HepG2 (cell line): ENCODE measurements at regions not wholly inside any gene's neighbourhood (a gene's known extent, or its start where the extent isn't known, plus 50 kb on each side); places are given as distances from the start of the nearest gene placed in this dataset.

Experiments used
- ATAC-seq: fragments of 200-7000 bp; cut with Tn5 transposase; 3 replicates; pipeline ENCODE4 v1.9.1; 2020; ENCODE audit warnings: mild to moderate bottlenecking, moderate library complexity
- BruUV-seq: library from RNA; stranded (reverse); fragments of 400-500 nt; replicated peaks from 2 replicates; lab custom pipeline; 2021; lab: Mats Ljungman, UMichigan
- CTCF ChIA-PET: fragments of 300-600 bp; formaldehyde crosslinking; extraction: SDS; loops from one replicate; lab custom pipeline; 2021; ENCODE audit warnings: low total read pairs, inconsistent platforms, low intra/inter-chr PET ratio; lab: Yijun Ruan, JAX
- POLR2A ChIA-PET: fragments of 350-600 bp; sonication (Branson Sonifier 250); formaldehyde crosslinking; loops from one replicate; lab custom pipeline; 2020; ENCODE audit warnings: antibody characterized with exemption, inconsistent platforms; lab: Yijun Ruan, JAX
- DNase-seq: peaks from one replicate; pipeline ENCODE4 v3.0.0-alpha.2; 2015; ENCODE audit warnings: low spot score
- FAIRE-seq: peaks from 3 replicates; lab custom pipeline; 2011; peaks lifted over from hg19 to GRCh38; lab: Jason Lieb, UNC
- H2AFZ ChIP-seq: one replicate; pipeline ENCODE4 v1.6.1; 2011; ENCODE audit warnings: low read length, inconsistent platforms
- H3K27ac ChIP-seq: fragments of 300-600 bp; 3 replicates; pipeline ENCODE4 v1.8.0; 2011; ENCODE audit warnings: mixed run types, mild to moderate bottlenecking, mixed read lengths, low read length, inconsistent platforms; ENCODE audit not compliant: insufficient read depth; ENCODE audit errors: extremely low read length
- H3K27me3 ChIP-seq, 2 experiments: fragments of 200-600 bp in 1 of 2; 2 replicates in 1 of 2; 3 replicates in 1 of 2; pipeline versions ENCODE4 v1.6.0 to v1.8.0; 2011; ENCODE audit warnings: low read length in 2 of 2, mild to moderate bottlenecking in 2 of 2, moderate library complexity in 2 of 2, inconsistent platforms in 1 of 2; ENCODE audit not compliant: insufficient read depth in 2 of 2, control insufficient read depth in 1 of 2
- H3K36me3 ChIP-seq, 2 experiments: fragments of 200-600 bp in 1 of 2; replicated peaks in 1 of 2; 2 replicates in 1 of 2; 3 replicates in 1 of 2; pipeline versions ENCODE4 v1.5.1 to v1.8.0; 2011; ENCODE audit warnings: low read length in 2 of 2, inconsistent platforms in 1 of 2; ENCODE audit not compliant: insufficient read depth in 2 of 2, control insufficient read depth in 1 of 2
- H3K4me1 ChIP-seq: 2 replicates; pipeline ENCODE4 v1.5.1; 2012; ENCODE audit warnings: low read length, inconsistent platforms; ENCODE audit not compliant: insufficient read depth
- H3K4me2 ChIP-seq: 2 replicates; pipeline ENCODE4 v1.6.0; 2011; ENCODE audit warnings: low read depth, low read length, inconsistent platforms
- H3K4me3 ChIP-seq, 3 experiments: fragments of 200-600 bp in 1 of 3; sonication (generic), shearing (Covaris generic) in 1 of 3; replicated peaks in 1 of 3; 2 replicates each; pipeline ENCODE4 v1.5.1; 2011 to 2016; ENCODE audit warnings: low read length in 3 of 3, inconsistent platforms in 2 of 3, low read depth in 2 of 3, mild to moderate bottlenecking in 2 of 3, control low read depth in 1 of 3, mixed read lengths in 1 of 3; ENCODE audit not compliant: insufficient read depth in 1 of 3
- H3K79me2 ChIP-seq: one replicate; pipeline ENCODE4 v1.6.1; 2011; ENCODE audit warnings: low read length, inconsistent platforms; ENCODE audit not compliant: insufficient read depth
- H3K9ac ChIP-seq: 2 replicates; pipeline ENCODE4 v1.6.0; 2011; ENCODE audit warnings: mild to moderate bottlenecking, low read depth, low read length, inconsistent platforms; ENCODE audit not compliant: insufficient read depth
- H3K9me3 ChIP-seq: 2 replicates; pipeline ENCODE4 v1.5.1; 2012; ENCODE audit warnings: mild to moderate bottlenecking, low read length
- H4K20me1 ChIP-seq: 2 replicates; pipeline ENCODE4 v1.6.0; 2011; ENCODE audit warnings: inconsistent platforms, mild to moderate bottlenecking, low read length, moderate library complexity; ENCODE audit not compliant: insufficient read depth
- CENPBD1 ChIP-seq: sonication (generic); formaldehyde crosslinking; IDR thresholded peaks from 2 replicates; pipeline ENCODE4 v1.8.0; 2022; ENCODE audit warnings: missing genetic modification reagents, low read depth, mild to moderate bottlenecking, borderline replicate concordance
- CTCF ChIP-seq: sonication (generic); formaldehyde crosslinking; IDR thresholded peaks from 2 replicates; pipeline ENCODE4 v1.5.0; 2020; ENCODE audit warnings: mild to moderate bottlenecking, missing genetic modification reagents, moderate library complexity
- GABPA ChIP-seq, 2 experiments: IDR thresholded peaks; 2 replicates each; pipeline ENCODE4 v1.6.1; 2011 to 2016; ENCODE audit warnings: low read depth in 2 of 2, low read length in 1 of 2, missing biosample characterization in 1 of 2, missing genetic modification characterization in 1 of 2
- MTERF4 ChIP-seq: sonication (generic); formaldehyde crosslinking; IDR thresholded peaks from 2 replicates; pipeline ENCODE4 v1.8.0; 2023; ENCODE audit warnings: mild to moderate bottlenecking, missing genetic modification reagents
- SP4 ChIP-seq: sonication (generic); formaldehyde crosslinking; IDR thresholded peaks from 2 replicates; pipeline ENCODE4 v1.8.1; 2023; ENCODE audit warnings: mild to moderate bottlenecking, missing genetic modification reagents
- ZNF251 ChIP-seq: sonication (generic); formaldehyde crosslinking; IDR thresholded peaks from 2 replicates; pipeline ENCODE4 v1.9.0; 2021; ENCODE audit warnings: mild to moderate bottlenecking, missing genetic modification reagents
- ZNF414 ChIP-seq: sonication (generic); formaldehyde crosslinking; IDR thresholded peaks from 2 replicates; pipeline ENCODE4 v1.5.0; 2020; ENCODE audit warnings: missing genetic modification reagents
- ZNF430 ChIP-seq: sonication (generic); formaldehyde crosslinking; IDR thresholded peaks from 2 replicates; pipeline ENCODE4 v1.9.0; 2021; ENCODE audit warnings: mild to moderate bottlenecking, missing genetic modification reagents
- ZSCAN29 ChIP-seq: sonication (generic); formaldehyde crosslinking; conservative IDR thresholded peaks from 2 replicates; pipeline ENCODE4 v1.4.0; 2020; ENCODE audit warnings: mild to moderate bottlenecking, missing genetic modification reagents
- WGBS: methylation state at CpG from one replicate; pipeline ENCODE4 v1.1.6; 2017; ENCODE audit warnings: low lambda C conversion rate; 5-methylcytosine and 5-hydroxymethylcytosine counted together
- in situ Hi-C: cut with HindIII; loops from 2 replicates; pipeline ENCODE4 v1.10.0; 2017; ENCODE audit warnings: low pct_unique_long_range_greater_than_20kb; ENCODE audit not compliant: extremely low pct_ligation_motif_present
- intact Hi-C: fragments of 100-400 bp; cut with micrococcal nuclease; formaldehyde crosslinking; loops from one replicate; pipeline ENCODE4 v1.10.0; 2022; ENCODE audit not compliant: unreplicated experiment

- no peak overlapping the region for H3K4me2 ChIP-seq
- no peak for FAIRE-seq
- H4K20me1 ChIP-seq, result no peaks in the 10 kb centered on the region
- no peaks in the 10 kb centered on the region for H3K79me2 ChIP-seq
- H3K4me3 ChIP-seq, result no peak overlapping the region
- H3K9me3 ChIP-seq, result no peaks in the 10 kb centered on the region
- H2AFZ ChIP-seq, result no peak overlapping the region
- ChIA-PET POLR2A (no interaction called here), CTCF (no interaction called here)
- DNase-seq, result no peak
- intact Hi-C loops (no loop called here), in situ Hi-C loops (no loop called here)
- no peaks in the 10 kb centered on the region for H3K4me1 ChIP-seq
- 28% methylated on average over 17 of the region's 17 CpGs for WGBS
- no peak for TF ChIP-seq ZNF414
- no peak for TF ChIP-seq CENPBD1 (CRISPR knock-in tag)
- TF ChIP-seq MTERF4, result no peak
- no peak for TF ChIP-seq SP4 (CRISPR knock-in tag)
- TF ChIP-seq GABPA (IDR thresholded peaks at IDR 0.05; ENCODE audit: low read depth, low read length), result no peak
- no peak for TF ChIP-seq GABPA (CRISPR knock-in tag; IDR thresholded peaks at IDR 0.05; ENCODE audit: low read depth)
- no peak for TF ChIP-seq ZNF251 (CRISPR knock-in tag)
- TF ChIP-seq ZSCAN29 (CRISPR knock-in tag), result no peak
- no peak for TF ChIP-seq ZNF430
- TF ChIP-seq CTCF (CRISPR knock-in tag), result 0 out of 2 replicates have a peak, but pooled peaks have one; percentile 12
- H3K36me3 ChIP-seq, result no peaks in the 10 kb centered on the region
- H3K9ac ChIP-seq, result no peak overlapping the region
- no TSS peak for BruUV-seq
- ATAC-seq, result peak; percentile 36; the same call in 1 of the 3 replicates
- H3K27ac ChIP-seq, result no peak overlapping the region
- H3K27me3 ChIP-seq, result peaks cover 0 to 6% of the 10 kb centered on the region in 2 experiments; a peak in 1 of 5 replicates
Observed at GRCh38 chr18:73774811-73775509, 372.7 kb downstream of the FBXO15 start.
